HL-60 (cell line): ENCODE measurements at regions not wholly inside any gene's neighbourhood (a gene's known extent, or its start where the extent isn't known, plus 50 kb on each side); places are given as distances from the start of the nearest gene placed in this dataset.

Experiments used
- DNase-seq, 2 experiments: peaks; one replicate each; pipeline ENCODE4 v3.0.0-alpha.2; 2010 to 2020; ENCODE audit warnings: low read depth in 1 of 2, low spot score in 1 of 2
- H3K27ac ChIP-seq: fragments of 250-450 bp; sonication (Bioruptor Pico); replicated peaks from 2 replicates; pipeline ENCODE4 v1.5.1; 2020; ENCODE audit warnings: mild to moderate bottlenecking, moderate library complexity
- H3K27me3 ChIP-seq: fragments of 250-450 bp; sonication (Bioruptor Pico); 2 replicates; pipeline ENCODE4 v1.5.1; 2021; ENCODE audit warnings: mild to moderate bottlenecking, moderate library complexity; ENCODE audit not compliant: insufficient read depth, poor library complexity, severe bottlenecking
- H3K4me3 ChIP-seq: replicated peaks from 2 replicates; pipeline ENCODE4 v1.5.1; 2011; ENCODE audit warnings: mild to moderate bottlenecking, control low read depth, low read length; ENCODE audit not compliant: insufficient read depth
- GABPA ChIP-seq: IDR thresholded peaks from 2 replicates; pipeline ENCODE4 v1.6.1; 2012; ENCODE audit warnings: low read depth
- POLR2AphosphoS5 ChIP-seq: IDR thresholded peaks from 2 replicates; pipeline ENCODE4 v1.6.1; 2012; ENCODE audit warnings: low read depth
- SPI1 ChIP-seq: IDR thresholded peaks from 2 replicates; pipeline ENCODE4 v1.6.1; 2012; ENCODE audit warnings: low read depth, mild to moderate bottlenecking, borderline replicate concordance
- TF ChIP-seq, protein P1 (sequence below): IDR thresholded peaks from one replicate; pipeline ENCODE4 v1.5.1; 2011; ENCODE audit warnings: low read length, control low read depth, inconsistent platforms; ENCODE audit not compliant: insufficient read depth
- TF ChIP-seq, protein P2 (sequence below): IDR thresholded peaks from 2 replicates; pipeline ENCODE4 v1.6.1; 2012; ENCODE audit warnings: low read depth; ENCODE audit not compliant: insufficient replicate concordance

DNA sequence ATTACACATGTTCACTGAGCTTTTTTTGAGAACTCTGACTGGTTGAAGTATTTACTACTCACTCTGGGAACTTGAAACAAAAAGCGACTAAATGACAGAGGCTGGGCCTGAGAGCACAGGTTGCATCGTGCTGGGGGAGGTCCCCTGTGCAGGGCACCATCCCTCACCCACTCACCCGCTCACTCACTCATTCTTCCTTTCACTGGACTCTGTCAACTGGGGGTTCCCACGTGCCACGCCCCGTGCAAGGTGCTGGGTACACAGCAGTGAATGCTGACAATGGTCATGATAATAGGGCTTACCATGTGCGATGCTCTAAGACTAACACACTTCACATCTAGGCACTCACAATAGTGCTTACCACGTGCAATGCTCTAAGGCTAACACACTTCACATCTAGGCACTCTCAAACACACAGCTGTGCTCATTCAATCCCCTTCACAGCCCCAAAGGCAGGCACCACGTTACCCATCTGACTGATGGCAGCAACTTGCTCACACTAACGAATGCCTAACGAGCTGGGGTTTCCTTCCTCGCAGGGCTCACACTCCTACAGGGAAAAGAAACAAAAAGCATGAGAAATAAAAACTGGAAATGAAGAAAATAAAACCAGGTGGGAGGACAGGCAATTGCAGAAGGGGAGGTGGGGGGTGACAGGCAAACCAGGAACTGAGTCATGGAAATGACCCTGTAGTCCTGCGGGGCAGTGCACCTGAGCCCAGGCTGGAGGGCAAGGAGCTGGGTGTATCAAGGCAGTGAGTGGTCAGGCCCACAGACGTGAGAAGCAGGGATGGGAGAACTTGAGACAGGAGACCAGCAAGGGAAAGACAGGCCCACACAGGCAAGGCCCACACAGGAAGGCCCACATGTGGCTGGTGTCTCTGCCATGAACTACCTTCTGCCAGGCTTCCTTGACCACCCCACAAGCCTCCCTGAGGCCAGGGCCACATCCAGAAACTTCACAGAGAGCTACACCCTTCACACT lies 147.0 kb upstream of the FAM20C start:
- Histone ChIP-seq H3K27ac (no peak overlapping the region), H3K27me3 (no peaks in the 10 kb centered on the region), H3K4me3 (no peak overlapping the region)
- no peak for TF ChIP-seq POLR2AphosphoS5
- no peak for DNase-seq

DNA sequence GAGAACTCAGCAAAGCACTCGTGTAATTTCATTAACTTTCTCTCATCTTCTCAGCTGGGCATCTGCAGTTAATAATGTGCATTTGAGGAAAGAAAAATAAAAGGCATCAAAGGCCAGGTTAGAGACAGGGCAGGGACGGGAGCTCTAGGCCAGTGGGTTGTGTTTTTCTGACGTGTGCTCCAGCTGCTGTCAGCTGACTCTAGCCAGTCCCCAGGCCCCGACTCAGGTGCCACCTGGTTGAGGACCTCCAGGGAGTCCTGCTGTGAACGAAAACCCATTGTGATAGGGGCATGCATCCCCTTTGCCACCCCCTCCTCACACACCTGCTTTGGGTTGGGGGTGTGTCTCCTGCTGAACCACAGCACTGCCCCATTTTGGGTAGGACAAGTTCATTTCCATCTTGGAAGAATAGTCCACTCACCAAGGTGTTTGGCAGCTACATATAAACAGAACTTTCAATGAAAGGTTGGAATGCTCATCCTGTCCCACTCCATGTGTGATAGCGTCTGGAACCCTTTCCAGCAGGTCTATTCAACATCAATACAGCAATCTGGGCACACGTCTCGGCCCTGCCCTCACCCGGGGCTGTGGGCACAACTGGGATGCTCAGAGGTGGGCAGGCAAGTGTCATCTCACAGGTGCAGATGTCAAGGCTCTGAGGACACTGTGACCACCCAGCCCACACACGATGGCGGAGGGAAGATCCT lies 146.1 kb upstream of the FAM20C start:
- H3K27ac ChIP-seq: no peak overlapping the region
- no peak overlapping the region for H3K4me3 ChIP-seq
- H3K27me3 ChIP-seq: no peaks in the 10 kb centered on the region
- no peak for DNase-seq
- TF ChIP-seq, protein P1, sequence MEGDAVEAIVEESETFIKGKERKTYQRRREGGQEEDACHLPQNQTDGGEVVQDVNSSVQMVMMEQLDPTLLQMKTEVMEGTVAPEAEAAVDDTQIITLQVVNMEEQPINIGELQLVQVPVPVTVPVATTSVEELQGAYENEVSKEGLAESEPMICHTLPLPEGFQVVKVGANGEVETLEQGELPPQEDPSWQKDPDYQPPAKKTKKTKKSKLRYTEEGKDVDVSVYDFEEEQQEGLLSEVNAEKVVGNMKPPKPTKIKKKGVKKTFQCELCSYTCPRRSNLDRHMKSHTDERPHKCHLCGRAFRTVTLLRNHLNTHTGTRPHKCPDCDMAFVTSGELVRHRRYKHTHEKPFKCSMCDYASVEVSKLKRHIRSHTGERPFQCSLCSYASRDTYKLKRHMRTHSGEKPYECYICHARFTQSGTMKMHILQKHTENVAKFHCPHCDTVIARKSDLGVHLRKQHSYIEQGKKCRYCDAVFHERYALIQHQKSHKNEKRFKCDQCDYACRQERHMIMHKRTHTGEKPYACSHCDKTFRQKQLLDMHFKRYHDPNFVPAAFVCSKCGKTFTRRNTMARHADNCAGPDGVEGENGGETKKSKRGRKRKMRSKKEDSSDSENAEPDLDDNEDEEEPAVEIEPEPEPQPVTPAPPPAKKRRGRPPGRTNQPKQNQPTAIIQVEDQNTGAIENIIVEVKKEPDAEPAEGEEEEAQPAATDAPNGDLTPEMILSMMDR: no peak
- no peak for TF ChIP-seq POLR2AphosphoS5
- TF ChIP-seq, protein P2, sequence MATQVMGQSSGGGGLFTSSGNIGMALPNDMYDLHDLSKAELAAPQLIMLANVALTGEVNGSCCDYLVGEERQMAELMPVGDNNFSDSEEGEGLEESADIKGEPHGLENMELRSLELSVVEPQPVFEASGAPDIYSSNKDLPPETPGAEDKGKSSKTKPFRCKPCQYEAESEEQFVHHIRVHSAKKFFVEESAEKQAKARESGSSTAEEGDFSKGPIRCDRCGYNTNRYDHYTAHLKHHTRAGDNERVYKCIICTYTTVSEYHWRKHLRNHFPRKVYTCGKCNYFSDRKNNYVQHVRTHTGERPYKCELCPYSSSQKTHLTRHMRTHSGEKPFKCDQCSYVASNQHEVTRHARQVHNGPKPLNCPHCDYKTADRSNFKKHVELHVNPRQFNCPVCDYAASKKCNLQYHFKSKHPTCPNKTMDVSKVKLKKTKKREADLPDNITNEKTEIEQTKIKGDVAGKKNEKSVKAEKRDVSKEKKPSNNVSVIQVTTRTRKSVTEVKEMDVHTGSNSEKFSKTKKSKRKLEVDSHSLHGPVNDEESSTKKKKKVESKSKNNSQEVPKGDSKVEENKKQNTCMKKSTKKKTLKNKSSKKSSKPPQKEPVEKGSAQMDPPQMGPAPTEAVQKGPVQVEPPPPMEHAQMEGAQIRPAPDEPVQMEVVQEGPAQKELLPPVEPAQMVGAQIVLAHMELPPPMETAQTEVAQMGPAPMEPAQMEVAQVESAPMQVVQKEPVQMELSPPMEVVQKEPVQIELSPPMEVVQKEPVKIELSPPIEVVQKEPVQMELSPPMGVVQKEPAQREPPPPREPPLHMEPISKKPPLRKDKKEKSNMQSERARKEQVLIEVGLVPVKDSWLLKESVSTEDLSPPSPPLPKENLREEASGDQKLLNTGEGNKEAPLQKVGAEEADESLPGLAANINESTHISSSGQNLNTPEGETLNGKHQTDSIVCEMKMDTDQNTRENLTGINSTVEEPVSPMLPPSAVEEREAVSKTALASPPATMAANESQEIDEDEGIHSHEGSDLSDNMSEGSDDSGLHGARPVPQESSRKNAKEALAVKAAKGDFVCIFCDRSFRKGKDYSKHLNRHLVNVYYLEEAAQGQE: no peak
- no peak for TF ChIP-seq SPI1
- TF ChIP-seq GABPA: no peak

DNA sequence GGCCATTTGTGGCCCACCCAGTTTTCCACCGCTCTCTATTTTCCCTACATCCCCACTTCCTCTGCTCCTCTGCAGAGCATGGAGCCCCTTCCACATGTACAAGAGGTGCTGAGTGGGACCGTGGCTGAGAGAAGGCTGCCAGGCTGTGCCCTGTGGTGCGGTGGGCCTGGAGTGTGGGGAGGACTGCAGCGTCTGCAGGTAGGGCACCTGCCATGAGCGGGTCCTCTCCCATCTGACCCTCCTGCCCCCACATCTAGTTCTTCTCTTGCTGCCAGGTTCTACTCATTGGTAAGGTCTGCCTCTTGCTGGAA lies 145.6 kb upstream of the FAM20C start:
- Histone ChIP-seq H3K4me3 (no peak overlapping the region), H3K27me3 (no peaks in the 10 kb centered on the region), H3K27ac (no peak overlapping the region)
- TF ChIP-seq, protein P2: no peak
- TF ChIP-seq GABPA (no peak), SPI1 (no peak), POLR2AphosphoS5 (no peak)
- TF ChIP-seq, protein P1: no peak
- DNase-seq: no peak

DNA sequence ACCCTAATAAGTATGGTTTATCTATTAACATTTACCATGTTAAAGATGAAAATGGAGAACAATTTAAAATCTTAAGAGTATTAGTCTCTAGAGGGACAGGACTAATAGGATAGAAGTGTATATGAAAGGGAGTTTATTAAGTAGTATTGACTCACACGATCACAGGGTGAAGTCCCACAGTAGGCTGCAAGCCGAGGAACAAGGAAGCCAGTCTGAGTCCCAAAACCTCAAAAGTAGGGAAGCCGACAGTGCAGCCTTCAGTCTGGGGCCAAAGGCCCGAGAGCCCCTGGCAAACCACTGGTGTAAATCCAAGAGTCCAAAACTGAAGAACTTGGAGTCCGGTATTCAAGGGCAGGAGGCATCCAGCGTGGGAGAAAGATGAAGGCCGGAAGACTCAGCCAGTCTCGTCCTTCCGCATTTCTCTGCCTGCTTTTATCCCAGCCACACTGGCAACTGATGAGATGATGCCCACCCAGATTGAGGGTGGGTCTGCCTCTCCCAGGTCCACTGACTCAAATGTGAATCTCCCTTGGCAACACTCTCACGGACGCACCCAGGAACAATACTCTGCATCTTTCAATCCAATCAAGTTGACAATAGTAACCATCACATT lies 140.8 kb upstream of the FAM20C start:
- H3K4me3 ChIP-seq: no peak overlapping the region
- no peak for DNase-seq
- TF ChIP-seq, protein P2: no peak
- TF ChIP-seq SPI1: no peak
- no peak for TF ChIP-seq POLR2AphosphoS5
- H3K27me3 ChIP-seq: no peaks in the 10 kb centered on the region
- no peak overlapping the region for H3K27ac ChIP-seq
